Stomach (tissue), 4 donors: ENCODE measurements at regions not wholly inside any gene's neighbourhood (a gene's known extent, or its start where the extent isn't known, plus 50 kb on each side); places are given as distances from the start of the nearest gene placed in this dataset.

Experiments
- CTCF ChIP-seq, 7 experiments: fragments of 450-650 bp in 4 of 7; fragments of 200-600 bp in 3 of 7; sonication (generic) in 3 of 7; IDR thresholded peaks; one replicate each; pipeline ENCODE4 v1.5.1; 2016 to 2019; ENCODE audit warnings: antibody characterized with exemption in 7 of 7, control low read depth in 2 of 7, mild to moderate bottlenecking in 1 of 7
- POLR2A ChIP-seq, 4 donors: fragments of 450-650 bp; IDR thresholded peaks; one replicate each; pipeline ENCODE4 v1.6.1; 2016; ENCODE audit warnings: antibody characterized with exemption in 4 of 4, control low read depth in 2 of 4, mild to moderate bottlenecking in 1 of 4, moderate library complexity in 1 of 4

DNA sequence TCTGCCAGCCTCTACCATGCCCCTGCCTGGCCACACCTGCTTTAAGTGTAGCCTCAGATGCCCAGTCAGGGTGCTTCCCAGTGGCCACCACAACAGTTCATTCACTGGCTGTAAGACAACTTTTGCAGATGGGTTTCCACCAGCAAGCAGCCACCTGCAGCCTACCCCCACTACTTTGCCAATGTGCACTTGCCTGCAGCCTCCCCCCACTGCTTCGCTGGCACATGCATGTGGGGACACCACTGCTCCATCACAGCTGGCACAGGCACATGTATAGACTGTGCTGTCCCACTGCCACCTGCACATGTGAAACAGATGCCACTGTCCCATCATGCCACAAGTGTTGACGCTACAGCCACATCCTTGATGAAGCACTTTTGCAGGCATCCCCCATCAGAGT is 723.9 kb downstream of the SH3BGRL start:
- TF ChIP-seq POLR2A (IDR thresholded peaks at IDR 0.05) (no peak), CTCF (IDR thresholded peaks at IDR 0.05) (no peak)
